CD4-positive, alpha-beta T cell (primary cell): ENCODE measurements at regions not wholly inside any gene's neighbourhood (a gene's known extent, or its start where the extent isn't known, plus 50 kb on each side); places are given as distances from the start of the nearest gene placed in this dataset.

Source experiments
- ATAC-seq: fragments of 200-7000 bp; cut with Tn5 transposase; one replicate; pipeline ENCODE4 v1.10.0; 2022; ENCODE audit warnings: mild to moderate bottlenecking; ENCODE audit not compliant: poor library complexity
- CTCF ChIA-PET: fragments of 350-600 bp; sonication (Branson Sonifier 250); formaldehyde crosslinking; loops from one replicate; lab custom pipeline; 2021; ENCODE audit warnings: antibody characterized with exemption, inconsistent platforms; lab: Charles Lee
- POLR2A ChIA-PET: fragments of 350-600 bp; sonication (Branson Sonifier 250); formaldehyde crosslinking; loops from one replicate; lab custom pipeline; 2021; ENCODE audit warnings: antibody characterized with exemption, inconsistent platforms; lab: Charles Lee
- DNase-seq, 14 experiments: peaks; one replicate each; pipeline ENCODE4 v3.0.0-alpha.2; 2013 to 2020; ENCODE audit warnings: mixed read lengths in 2 of 14
- H3K27ac ChIP-seq, 2 donors: one replicate each; pipeline versions ENCODE4 v1.5.1 to v1.7.0; 2013; ENCODE audit warnings: low read length in 2 of 2, low read depth in 1 of 2, mild to moderate bottlenecking in 1 of 2
- H3K27me3 ChIP-seq, 2 experiments: 1 replicate in 1 of 2; 2 replicates in 1 of 2; pipeline versions ENCODE4 v1.6.1 to v1.7.0; 2013; ENCODE audit warnings: low read length in 2 of 2, control low read depth in 1 of 2, mild to moderate bottlenecking in 1 of 2, moderate library complexity in 1 of 2; ENCODE audit not compliant: insufficient read depth in 2 of 2, control insufficient read depth in 1 of 2
- H3K36me3 ChIP-seq: one replicate; pipeline ENCODE4 v1.6.1; 2013; ENCODE audit warnings: low read length, control low read depth; ENCODE audit not compliant: insufficient read depth
- H3K4me1 ChIP-seq: one replicate; pipeline ENCODE4 v1.6.1; 2013; ENCODE audit warnings: low read length, control low read depth; ENCODE audit not compliant: insufficient read depth
- H3K4me3 ChIP-seq: one replicate; pipeline ENCODE4 v1.5.1; 2013; ENCODE audit warnings: mild to moderate bottlenecking, low read length, moderate library complexity
- H3K9me3 ChIP-seq, 2 experiments: 1 replicate in 1 of 2; 2 replicates in 1 of 2; pipeline versions ENCODE4 v1.6.1 to v1.7.0; 2013; ENCODE audit warnings: low read length in 2 of 2, mild to moderate bottlenecking in 2 of 2, control low read depth in 1 of 2, moderate library complexity in 1 of 2; ENCODE audit not compliant: control insufficient read depth in 1 of 2, insufficient read depth in 1 of 2
- H3K27ac Mint-ChIP-seq: one replicate; pipeline ENCODE4 v1.8.0; 2020; ENCODE audit warnings: mixed read lengths
- H3K27me3 Mint-ChIP-seq: one replicate; pipeline ENCODE4 v1.8.0; 2021; ENCODE audit warnings: mixed read lengths
- H3K36me3 Mint-ChIP-seq: one replicate; pipeline ENCODE4 v1.8.0; 2021; ENCODE audit warnings: low read depth, mixed read lengths
- H3K4me1 Mint-ChIP-seq: one replicate; pipeline ENCODE4 v1.8.0; 2021; ENCODE audit warnings: low read depth, mixed read lengths
- H3K4me3 Mint-ChIP-seq: one replicate; pipeline ENCODE4 v1.8.0; 2020; ENCODE audit warnings: mild to moderate bottlenecking, mixed read lengths
- H3K9me3 Mint-ChIP-seq: one replicate; pipeline ENCODE4 v1.8.0; 2020; ENCODE audit warnings: mixed read lengths
- CTCF ChIP-seq: fragments of 200-600 bp; IDR thresholded peaks from one replicate; pipeline ENCODE4 v1.8.0; 2022; ENCODE audit warnings: antibody characterized with exemption, mild to moderate bottlenecking
- intact Hi-C, 2 experiments: fragments of 100-400 bp; cut with DNase I in 1 of 2; cut with micrococcal nuclease in 1 of 2; formaldehyde crosslinking; loops; one replicate each; pipeline versions ENCODE4 v1.15.1 to v1.9.0; 2023 to 2025; cut with DNase I, micrococcal nuclease

- Histone ChIP-seq H3K36me3 (no peaks in the 10 kb centered on the region), H3K9me3 (no peaks in the 10 kb centered on the region), H3K27me3 (no peaks in the 10 kb centered on the region), H3K4me1 (no peaks in the 10 kb centered on the region), H3K27ac (no peak overlapping the region), H3K4me3 (no peak overlapping the region)
- no peaks in the 10 kb centered on the region for H3K36me3 Mint-ChIP-seq
- peaks cover 4% of the 10 kb centered on the region for H3K9me3 Mint-ChIP-seq
- TF ChIP-seq CTCF = no peak
- POLR2A ChIA-PET = no interaction called here
- no peak overlapping the region for H3K4me3 Mint-ChIP-seq
- intact Hi-C loops = no loop called here
- peak in 4 of 14 experiments; percentile 0 to 3 (median 1) for DNase-seq
- H3K27me3 Mint-ChIP-seq = no peaks in the 10 kb centered on the region
- no peak overlapping the region for H3K27ac Mint-ChIP-seq
- CTCF ChIA-PET = no interaction called here
- ATAC-seq = no peak
- H3K4me1 Mint-ChIP-seq = no peaks in the 10 kb centered on the region
These were observed 433.6 kb downstream of the MAGEB5 start for GRCh38 chrX:26649534-26649933.

DNA sequence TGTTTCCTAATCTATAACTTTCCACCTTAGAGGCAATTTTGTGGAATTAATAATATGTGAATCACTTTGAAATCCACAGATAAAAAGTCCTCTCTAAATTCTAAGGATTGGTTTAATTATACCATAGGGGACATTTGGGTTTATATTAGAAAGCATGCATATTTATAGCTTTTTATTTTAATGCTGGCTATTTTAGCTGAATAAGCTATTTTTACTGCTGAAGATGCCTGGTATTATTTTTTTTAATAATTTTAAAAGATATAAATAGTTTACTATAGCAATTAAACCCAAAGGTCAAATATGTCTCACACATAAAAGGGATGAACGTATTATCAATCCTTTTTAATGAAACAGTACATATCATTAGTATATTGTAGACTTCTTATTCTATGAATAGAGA lies 415.4 kb downstream of the MAGEB5 start:
- no peak overlapping the region for H3K4me3 ChIP-seq
- intact Hi-C loops = no loop called here
- no peaks in the 10 kb centered on the region for H3K4me1 Mint-ChIP-seq
- ChIA-PET POLR2A (no interaction called here), CTCF (interaction anchor here (0.6 kb wide), 1 partner anchor 29 kb away, joined by 3 read pairs; no protein-coding TSS in a partner anchor)
- no peaks in the 10 kb centered on the region for H3K9me3 ChIP-seq
- no peak overlapping the region for H3K27ac ChIP-seq
- no peak for DNase-seq
- H3K36me3 Mint-ChIP-seq = no peaks in the 10 kb centered on the region
- no peak for TF ChIP-seq CTCF
- H3K9me3 Mint-ChIP-seq = no peaks in the 10 kb centered on the region
- no peaks in the 10 kb centered on the region for H3K27me3 ChIP-seq
- no peaks in the 10 kb centered on the region for H3K27me3 Mint-ChIP-seq
- H3K4me3 Mint-ChIP-seq = no peak overlapping the region
- no peak overlapping the region for H3K27ac Mint-ChIP-seq
- H3K4me1 ChIP-seq = no peaks in the 10 kb centered on the region
- no peaks in the 10 kb centered on the region for H3K36me3 ChIP-seq
- ATAC-seq = no peak

DNA sequence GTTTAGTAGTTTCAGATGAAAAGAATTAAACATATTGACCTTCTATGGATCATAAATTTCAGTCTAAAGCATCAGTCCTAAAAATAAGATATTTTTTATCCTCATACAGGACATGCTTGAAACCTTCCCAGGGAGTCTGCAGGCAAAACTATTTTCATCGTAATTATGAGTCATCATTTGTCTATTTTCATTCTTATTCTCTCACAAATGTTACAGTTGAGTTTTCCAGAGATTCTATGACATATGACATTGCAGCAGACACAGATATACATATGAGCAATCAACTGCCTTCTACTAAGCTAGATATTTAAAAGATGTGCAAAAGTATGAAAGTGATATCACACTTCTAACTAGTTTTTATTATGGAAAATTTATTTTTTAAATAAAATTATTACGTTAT lies 398.0 kb downstream of the MAGEB5 start:
- Histone ChIP-seq H3K27ac (no peak overlapping the region), H3K9me3 (no peaks in the 10 kb centered on the region), H3K4me3 (no peak overlapping the region), H3K4me1 (no peaks in the 10 kb centered on the region), H3K36me3 (no peaks in the 10 kb centered on the region), H3K27me3 (no peaks in the 10 kb centered on the region)
- no peaks in the 10 kb centered on the region for H3K36me3 Mint-ChIP-seq
- H3K4me3 Mint-ChIP-seq = no peak overlapping the region
- CTCF ChIA-PET = no interaction called here
- TF ChIP-seq CTCF = no peak
- H3K27me3 Mint-ChIP-seq = no peaks in the 10 kb centered on the region
- ATAC-seq = no peak
- H3K4me1 Mint-ChIP-seq = no peaks in the 10 kb centered on the region
- no peak for DNase-seq
- no peaks in the 10 kb centered on the region for H3K9me3 Mint-ChIP-seq
- intact Hi-C loops = no loop called here
- POLR2A ChIA-PET = no interaction called here
- no peak overlapping the region for H3K27ac Mint-ChIP-seq
